H1 (cell line): ENCODE measurements at regions not wholly inside any gene's neighbourhood (a gene's known extent, or its start where the extent isn't known, plus 50 kb on each side); places are given as distances from the start of the nearest gene placed in this dataset.

Source experiments
- CTCF ChIA-PET: fragments of 300-600 bp; sonication (Branson Sonifier 250); formaldehyde crosslinking; loops from one replicate; lab custom pipeline; 2021; ENCODE audit not compliant: partially characterized antibody; lab: Charles Lee
- POLR2A ChIA-PET: fragments of 300-600 bp; sonication (Branson Sonifier 250); formaldehyde crosslinking; loops from one replicate; lab custom pipeline; 2021; ENCODE audit warnings: inconsistent platforms; ENCODE audit not compliant: partially characterized antibody; lab: Charles Lee
- DNase-seq, 2 experiments: peaks; one replicate each; pipeline versions ENCODE4 v3.0.0 to v3.0.0-alpha.2; 2010 to 2022; ENCODE audit warnings: low spot score in 2 of 2, low read depth in 1 of 2, mixed read lengths in 1 of 2
- FAIRE-seq: peaks from 2 replicates; lab custom pipeline; 2011; peaks lifted over from hg19 to GRCh38; lab: Jason Lieb, UNC
- H2AFZ ChIP-seq: 2 replicates; pipeline ENCODE4 v1.8.1; 2012; ENCODE audit warnings: low read length, inconsistent platforms
- H2AK5ac ChIP-seq: 2 replicates; pipeline ENCODE4 v1.6.1; 2013; ENCODE audit warnings: low read depth, low read length
- H2BK120ac ChIP-seq: replicated peaks from 2 replicates; pipeline ENCODE3; 2013; ENCODE audit warnings: low read depth, low read length, inconsistent platforms
- H2BK12ac ChIP-seq: 2 replicates; pipeline ENCODE4 v1.6.1; 2013; ENCODE audit warnings: low read depth, low read length
- H2BK15ac ChIP-seq: 2 replicates; pipeline ENCODE4 v1.6.1; 2013; ENCODE audit warnings: low read length
- H2BK20ac ChIP-seq: 2 replicates; pipeline ENCODE4 v1.6.1; 2013; ENCODE audit warnings: low read length
- H2BK5ac ChIP-seq: 2 replicates; pipeline ENCODE4 v1.6.1; 2013; ENCODE audit warnings: low read depth, low read length
- H3K14ac ChIP-seq: 2 replicates; pipeline ENCODE4 v1.6.1; 2013; ENCODE audit warnings: inconsistent platforms; ENCODE audit not compliant: insufficient read length
- H3K18ac ChIP-seq: 2 replicates; pipeline ENCODE4 v1.6.1; 2013; ENCODE audit warnings: low read length; ENCODE audit errors: extremely low read depth
- H3K23ac ChIP-seq: 2 replicates; pipeline ENCODE4 v1.6.1; 2013; ENCODE audit warnings: inconsistent platforms; ENCODE audit not compliant: insufficient read length
- H3K23me2 ChIP-seq: 2 replicates; pipeline ENCODE4 v1.6.1; 2013; ENCODE audit warnings: low read depth, low read length
- H3K27ac ChIP-seq: 2 replicates; pipeline ENCODE4 v1.6.1; 2011; ENCODE audit warnings: low read depth, low read length, inconsistent platforms
- H3K27me3 ChIP-seq, 4 experiments: replicated peaks in 1 of 4; 1 replicate in 1 of 4; 2 replicates in 3 of 4; pipeline versions ENCODE4 v1.6.1 to v1.8.1; 2011 to 2013; ENCODE audit warnings: low read length in 3 of 4, mild to moderate bottlenecking in 3 of 4, inconsistent platforms in 2 of 4, mixed read lengths in 2 of 4, moderate library complexity in 1 of 4; ENCODE audit not compliant: control insufficient read depth in 3 of 4, insufficient read depth in 3 of 4; ENCODE audit errors: extremely low read depth in 1 of 4
- H3K36me3 ChIP-seq, 4 experiments: 2 replicates each; pipeline versions ENCODE4 v1.6.1 to v1.8.1; 2011 to 2013; ENCODE audit warnings: mild to moderate bottlenecking in 4 of 4, low read length in 3 of 4, moderate library complexity in 2 of 4, control low read depth in 1 of 4, inconsistent platforms in 1 of 4; ENCODE audit not compliant: insufficient read depth in 4 of 4, control insufficient read depth in 2 of 4
- H3K4ac ChIP-seq: replicated peaks from 2 replicates; pipeline ENCODE3; 2013; ENCODE audit warnings: low read length, low read depth, mixed read lengths, inconsistent platforms; ENCODE audit not compliant: insufficient read length
- H3K4me1 ChIP-seq, 4 experiments: replicated peaks in 1 of 4; 1 replicate in 1 of 4; 2 replicates in 3 of 4; pipeline versions ENCODE4 v1.6.1 to v1.8.1; 2011 to 2013; ENCODE audit warnings: low read length in 3 of 4, inconsistent platforms in 2 of 4, mixed read lengths in 1 of 4; ENCODE audit not compliant: insufficient read depth in 4 of 4, control insufficient read depth in 3 of 4
- H3K4me2 ChIP-seq, 2 experiments: 2 replicates each; pipeline versions ENCODE4 v1.6.1 to v1.8.1; 2011 to 2013; ENCODE audit warnings: low read depth in 2 of 2, low read length in 2 of 2, control low read depth in 1 of 2, inconsistent platforms in 1 of 2, mild to moderate bottlenecking in 1 of 2; ENCODE audit not compliant: insufficient read depth in 1 of 2
- H3K4me3 ChIP-seq, 4 experiments: fragments of 200-600, 300-600 bp in 1 of 4; sonication (generic), shearing (Covaris generic), sonication (Bioruptor Twin) in 1 of 4; 2 replicates each; pipeline versions ENCODE4 v1.5.1 to v1.8.1; 2011 to 2016; ENCODE audit warnings: low read length in 4 of 4, low read depth in 3 of 4, control low read depth in 2 of 4, inconsistent platforms in 2 of 4, mild to moderate bottlenecking in 2 of 4, mixed read lengths in 1 of 4, moderate library complexity in 1 of 4; ENCODE audit not compliant: insufficient read depth in 2 of 4; ENCODE audit errors: extremely low read depth in 1 of 4
- H3K56ac ChIP-seq: replicated peaks from 2 replicates; pipeline ENCODE3; 2013; ENCODE audit warnings: low read depth, mild to moderate bottlenecking, mixed read lengths, low read length, inconsistent platforms; ENCODE audit not compliant: insufficient read length
- H3K79me1 ChIP-seq: 2 replicates; pipeline ENCODE4 v1.6.1; 2013; ENCODE audit warnings: low read depth, low read length, control low read depth
- H3K79me2 ChIP-seq, 2 experiments: 2 replicates each; pipeline versions ENCODE4 v1.6.1 to v1.8.1; 2012 to 2013; ENCODE audit warnings: low read length in 2 of 2, mild to moderate bottlenecking in 2 of 2, inconsistent platforms in 1 of 2; ENCODE audit not compliant: insufficient read depth in 2 of 2, control insufficient read depth in 1 of 2
- H3K9ac ChIP-seq, 4 experiments: replicated peaks in 1 of 4; 1 replicate in 1 of 4; 2 replicates in 3 of 4; pipeline versions ENCODE4 v1.6.1 to v1.8.1; 2011 to 2013; ENCODE audit warnings: low read depth in 3 of 4, low read length in 3 of 4, control low read depth in 2 of 4, mild to moderate bottlenecking in 2 of 4, moderate library complexity in 2 of 4, inconsistent platforms in 1 of 4; ENCODE audit errors: extremely low read depth in 1 of 4
- H3K9me3 ChIP-seq, 2 experiments: 2 replicates each; pipeline versions ENCODE4 v1.6.1 to v1.8.1; 2012 to 2013; ENCODE audit warnings: mild to moderate bottlenecking in 2 of 2, moderate library complexity in 2 of 2, control low read depth in 1 of 2, inconsistent platforms in 1 of 2, low read depth in 1 of 2, low read length in 1 of 2, mixed read lengths in 1 of 2; ENCODE audit not compliant: insufficient read depth in 2 of 2
- H4K20me1 ChIP-seq, 2 experiments: replicated peaks in 1 of 2; 2 replicates each; pipeline versions ENCODE3 to v1.8.1; 2011 to 2013; ENCODE audit warnings: inconsistent platforms in 2 of 2, low read length in 2 of 2, mild to moderate bottlenecking in 1 of 2; ENCODE audit not compliant: insufficient read depth in 2 of 2, control insufficient read depth in 1 of 2
- H4K5ac ChIP-seq: 2 replicates; pipeline ENCODE4 v1.6.1; 2013; ENCODE audit warnings: low read length, low read depth, mixed read lengths, inconsistent platforms; ENCODE audit not compliant: insufficient read length
- H4K8ac ChIP-seq: 2 replicates; pipeline ENCODE4 v1.8.0; 2013; ENCODE audit warnings: mild to moderate bottlenecking, moderate library complexity, low read length, inconsistent platforms; ENCODE audit not compliant: insufficient read depth; ENCODE audit errors: extremely low read depth
- H4K91ac ChIP-seq: replicated peaks from 2 replicates; pipeline ENCODE3; 2013; ENCODE audit warnings: low read length, mixed read lengths, inconsistent platforms; ENCODE audit not compliant: insufficient read length
- CBX8 ChIP-seq: fragments of 300-800, 300-1000 bp; sonication (generic); IDR thresholded peaks from 2 replicates; pipeline ENCODE4 v1.7.1; 2016; ENCODE audit warnings: low read depth, low read length, borderline replicate concordance
- PHF8 ChIP-seq: fragments of 200-600 bp; sonication (generic); conservative IDR thresholded peaks from 2 replicates; pipeline ENCODE4 v1.7.1; 2012; ENCODE audit warnings: low read depth, mild to moderate bottlenecking, inconsistent platforms, low read length, moderate library complexity
- RFX5 ChIP-seq: IDR thresholded peaks from 2 replicates; pipeline ENCODE4 v1.6.1; 2011; ENCODE audit warnings: low read depth, low read length, improper control_type of control experiment, borderline replicate concordance
- SIX5 ChIP-seq: IDR thresholded peaks from 2 replicates; pipeline ENCODE4 v1.6.1; 2011; ENCODE audit warnings: mild to moderate bottlenecking, low read depth, low read length
- SP4 ChIP-seq: IDR thresholded peaks from 2 replicates; pipeline ENCODE4 v1.6.1; 2012; ENCODE audit warnings: low read length, inconsistent platforms
- WGBS, 2 experiments: shearing (Covaris generic) in 1 of 2; methylation state at CpG; one replicate each; pipeline versions ENCODE4 v1.1.6 to v1.1.7; 2013 to 2015; ENCODE audit warnings: low lambda C conversion rate in 2 of 2, mixed read lengths in 2 of 2, inconsistent platforms in 1 of 2, low coverage in 1 of 2, missing lambda C conversion rate in 1 of 2; ENCODE audit not compliant: insufficient replicate concordance in 2 of 2, insufficient coverage in 1 of 2, insufficient read length in 1 of 2; ENCODE audit errors: extremely low coverage in 1 of 2, missing lambda C conversion rate in 1 of 2; 5-methylcytosine and 5-hydroxymethylcytosine counted together

GRCh38 chr10:84862551-84862950 lies 534.2 kb downstream of the CCSER2 start:
- H2BK120ac ChIP-seq = no peak overlapping the region
- H3K79me1 ChIP-seq = no peaks in the 10 kb centered on the region
- H4K20me1 ChIP-seq = no peaks in the 10 kb centered on the region
- H3K27me3 ChIP-seq = no peaks in the 10 kb centered on the region
- no peak overlapping the region for H4K91ac ChIP-seq
- H2BK12ac ChIP-seq = no peak overlapping the region
- H3K4ac ChIP-seq = no peak overlapping the region
- no peak overlapping the region for H3K4me2 ChIP-seq
- H2BK5ac ChIP-seq = no peak overlapping the region
- no peak overlapping the region for H3K18ac ChIP-seq
- FAIRE-seq = no peak
- ChIA-PET POLR2A (interaction anchor here (0.6 kb wide), 1 partner anchor 510 kb away, joined by 3 read pairs; no protein-coding TSS in a partner anchor), CTCF (no interaction called here)
- no peak overlapping the region for H3K4me3 ChIP-seq
- WGBS, 2 experiments = 100% methylated on average over 1 of the region's 1 CpG; no CpG with 5 or more reads in 1 of the 2 experiments
- no peak overlapping the region for H2BK15ac ChIP-seq
- H3K27ac ChIP-seq = no peak overlapping the region
- no peak overlapping the region for H3K23ac ChIP-seq
- H3K79me2 ChIP-seq = no peaks in the 10 kb centered on the region
- H3K4me1 ChIP-seq = peaks cover 0 to 5% (median 2%) of the 10 kb centered on the region in 4 experiments; a peak in 3 of 7 replicates
- H2AFZ ChIP-seq = no peak overlapping the region; the same call in 1 of the 2 replicates
- H3K36me3 ChIP-seq = no peaks in the 10 kb centered on the region
- no peak overlapping the region for H2AK5ac ChIP-seq
- H4K5ac ChIP-seq = no peak overlapping the region
- no peak overlapping the region for H3K14ac ChIP-seq
- no peak overlapping the region for H3K9ac ChIP-seq
- H3K56ac ChIP-seq = no peak overlapping the region
- TF ChIP-seq PHF8 (no peak), SP4 (no peak), SIX5 (no peak), RFX5 (no peak), CBX8 (no peak)
- DNase-seq = no peak
- no peaks in the 10 kb centered on the region for H3K9me3 ChIP-seq
- no peaks in the 10 kb centered on the region for H3K23me2 ChIP-seq
- no peak overlapping the region for H4K8ac ChIP-seq
- H2BK20ac ChIP-seq = no peak overlapping the region
